ENCODE measurements at regions not wholly inside any gene's neighbourhood (a gene's known extent, or its start where the extent isn't known, plus 50 kb on each side); places are given as distances from the start of the nearest gene placed in this dataset.

GRCh38 chr2:236698016-236698627 is 128.5 kb downstream of the ACKR3 start:
- TF ChIP-seq CTCF (IDR thresholded peaks at IDR 0.05; ENCODE audit: poor library complexity, severe bottlenecking): no peak
- no peak for TF ChIP-seq POLR2AphosphoS5 (IDR thresholded peaks at IDR 0.05)
- no peak for TF ChIP-seq SMC3 (conservative IDR thresholded peaks at IDR 0.05; ENCODE audit: poor library complexity)
- no peak for TF ChIP-seq EZH2 (IDR thresholded peaks at IDR 0.05; ENCODE audit: borderline replicate concordance, insufficient read depth, low read length, poor library complexity, severe bottlenecking)

All from neural cell (in vitro differentiated cells).